Upper lobe of right lung (tissue), 1 donor: ENCODE measurements at regions not wholly inside any gene's neighbourhood (a gene's known extent, or its start where the extent isn't known, plus 50 kb on each side); places are given as distances from the start of the nearest gene placed in this dataset.

Experiments
- ATAC-seq: fragments of 200-7000 bp; cut with Tn5 transposase; one replicate; pipeline ENCODE4 v1.9.1; 2020; ENCODE audit warnings: mild to moderate bottlenecking, moderate library complexity
- DNase-seq: peaks from one replicate; pipeline ENCODE4 v3.0.0-alpha.2; 2020
- H3K27ac ChIP-seq: fragments of 200-600 bp; one replicate; pipeline ENCODE4 v1.8.0; 2022
- H3K27me3 ChIP-seq: fragments of 200-600 bp; one replicate; pipeline ENCODE4 v1.8.0; 2022; ENCODE audit warnings: mild to moderate bottlenecking
- H3K36me3 ChIP-seq: fragments of 200-600 bp; one replicate; pipeline ENCODE4 v1.8.0; 2022
- H3K4me1 ChIP-seq: fragments of 200-600 bp; one replicate; pipeline ENCODE4 v1.8.0; 2022
- H3K4me3 ChIP-seq: fragments of 200-600 bp; one replicate; pipeline ENCODE4 v1.8.0; 2022; ENCODE audit warnings: mild to moderate bottlenecking
- H3K9me3 ChIP-seq: fragments of 200-600 bp; one replicate; pipeline ENCODE4 v1.8.0; 2022
- intact Hi-C: fragments of 100-400 bp; cut with DNase I; formaldehyde crosslinking; loops from one replicate; pipeline ENCODE4 v1.11.0; 2022
- TF ChIP-seq, protein P1 (sequence below): fragments of 200-600 bp; IDR thresholded peaks from one replicate; pipeline ENCODE4 v1.8.0; 2022; ENCODE audit warnings: antibody characterized with exemption
- donor health status: DM: no; HTN: yes; CAD: no; lungs with severe emphysema.

DNA sequence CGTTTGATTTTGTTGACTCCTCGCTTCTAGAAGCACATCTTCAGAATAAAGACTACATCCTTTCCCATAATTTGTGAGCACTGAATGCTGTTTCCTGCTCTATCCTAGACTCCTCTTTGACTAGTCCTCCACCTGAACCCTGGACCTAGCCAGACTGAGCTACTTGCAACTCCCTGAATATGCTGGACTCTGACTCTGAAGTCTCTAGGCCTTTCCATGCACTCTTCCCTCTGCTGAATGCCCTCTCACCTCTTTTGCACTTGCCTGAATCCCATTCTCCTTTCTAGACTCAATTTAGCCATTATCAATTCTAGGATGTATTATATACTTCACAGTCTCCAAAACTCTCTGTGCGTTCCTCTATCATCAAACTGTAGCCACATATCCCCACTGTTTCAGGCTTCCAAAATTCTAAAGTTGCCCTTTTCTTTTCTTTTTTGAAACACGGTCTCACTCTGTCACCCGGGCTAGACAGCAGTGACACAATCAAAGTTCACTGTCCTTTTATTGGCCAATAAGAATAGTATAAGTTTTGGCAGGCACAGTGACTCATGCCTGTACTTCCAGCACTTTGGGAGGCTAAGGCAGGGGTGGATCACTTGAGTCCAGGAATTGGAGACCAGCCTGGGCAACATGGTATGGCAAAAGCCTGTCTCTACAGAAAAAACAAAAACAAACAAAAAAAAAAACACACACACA, 127.0 kb downstream of the LTN1 start:
- Histone ChIP-seq H3K4me1 (no peaks in the 10 kb centered on the region), H3K9me3 (no peaks in the 10 kb centered on the region), H3K27me3 (no peaks in the 10 kb centered on the region), H3K4me3 (no peak overlapping the region), H3K27ac (no peak overlapping the region), H3K36me3 (no peaks in the 10 kb centered on the region)
- intact Hi-C loops: no loop called here
- TF ChIP-seq, protein P1, sequence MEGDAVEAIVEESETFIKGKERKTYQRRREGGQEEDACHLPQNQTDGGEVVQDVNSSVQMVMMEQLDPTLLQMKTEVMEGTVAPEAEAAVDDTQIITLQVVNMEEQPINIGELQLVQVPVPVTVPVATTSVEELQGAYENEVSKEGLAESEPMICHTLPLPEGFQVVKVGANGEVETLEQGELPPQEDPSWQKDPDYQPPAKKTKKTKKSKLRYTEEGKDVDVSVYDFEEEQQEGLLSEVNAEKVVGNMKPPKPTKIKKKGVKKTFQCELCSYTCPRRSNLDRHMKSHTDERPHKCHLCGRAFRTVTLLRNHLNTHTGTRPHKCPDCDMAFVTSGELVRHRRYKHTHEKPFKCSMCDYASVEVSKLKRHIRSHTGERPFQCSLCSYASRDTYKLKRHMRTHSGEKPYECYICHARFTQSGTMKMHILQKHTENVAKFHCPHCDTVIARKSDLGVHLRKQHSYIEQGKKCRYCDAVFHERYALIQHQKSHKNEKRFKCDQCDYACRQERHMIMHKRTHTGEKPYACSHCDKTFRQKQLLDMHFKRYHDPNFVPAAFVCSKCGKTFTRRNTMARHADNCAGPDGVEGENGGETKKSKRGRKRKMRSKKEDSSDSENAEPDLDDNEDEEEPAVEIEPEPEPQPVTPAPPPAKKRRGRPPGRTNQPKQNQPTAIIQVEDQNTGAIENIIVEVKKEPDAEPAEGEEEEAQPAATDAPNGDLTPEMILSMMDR: no peak
- no peak for DNase-seq
- ATAC-seq: no peak

DNA sequence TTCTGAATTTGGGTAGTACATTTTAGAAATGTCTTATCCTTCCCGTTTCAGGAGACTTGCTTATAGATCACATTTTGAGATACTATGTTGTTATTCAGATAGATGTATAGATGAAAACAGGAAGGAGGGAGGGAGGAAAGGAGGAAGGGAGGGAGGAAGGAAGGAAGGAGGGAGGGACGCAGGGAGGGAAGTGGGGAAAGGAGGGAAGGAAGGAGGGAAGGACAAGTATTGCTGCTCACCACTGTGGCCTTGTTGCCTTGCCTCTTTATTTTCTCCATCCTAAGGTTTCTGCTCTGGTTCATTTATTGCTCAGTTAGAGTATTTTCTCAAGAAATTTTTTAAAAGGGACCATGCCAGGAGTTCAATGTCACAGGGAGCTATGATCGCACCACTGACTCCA, 134.3 kb downstream of the LTN1 start:
- ATAC-seq (no peak), DNase-seq (no peak)
- Histone ChIP-seq H3K27ac (no peak overlapping the region), H3K9me3 (no peaks in the 10 kb centered on the region), H3K4me3 (no peak overlapping the region), H3K4me1 (no peaks in the 10 kb centered on the region), H3K27me3 (no peaks in the 10 kb centered on the region), H3K36me3 (no peaks in the 10 kb centered on the region)
- TF ChIP-seq, protein P1: no peak
- intact Hi-C loops: no loop called here

DNA sequence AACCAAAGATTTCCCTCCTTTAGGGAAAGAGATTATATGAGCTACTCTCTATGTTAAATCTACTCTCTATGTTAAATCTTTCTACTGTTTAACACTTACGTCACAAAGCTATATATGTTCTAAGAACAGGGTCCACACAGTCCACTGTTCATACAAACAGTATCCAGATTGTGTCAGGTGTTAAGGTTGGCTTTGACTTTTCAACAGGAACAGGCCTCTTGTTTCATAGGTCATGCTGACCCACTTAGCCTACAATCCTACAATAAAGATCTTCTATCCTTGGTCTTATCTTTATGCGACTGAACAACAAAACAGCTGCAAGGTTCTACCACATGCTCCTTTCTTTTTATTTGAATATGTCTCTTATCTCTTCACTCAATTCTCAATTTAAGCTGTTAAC, 134.9 kb downstream of the LTN1 start:
- DNase-seq (no peak), ATAC-seq (no peak)
- TF ChIP-seq, protein P1: no peak
- Histone ChIP-seq H3K27ac (no peak overlapping the region), H3K9me3 (no peaks in the 10 kb centered on the region), H3K4me3 (no peak overlapping the region), H3K4me1 (no peaks in the 10 kb centered on the region), H3K27me3 (no peaks in the 10 kb centered on the region), H3K36me3 (no peaks in the 10 kb centered on the region)
- intact Hi-C loops: no loop called here

DNA sequence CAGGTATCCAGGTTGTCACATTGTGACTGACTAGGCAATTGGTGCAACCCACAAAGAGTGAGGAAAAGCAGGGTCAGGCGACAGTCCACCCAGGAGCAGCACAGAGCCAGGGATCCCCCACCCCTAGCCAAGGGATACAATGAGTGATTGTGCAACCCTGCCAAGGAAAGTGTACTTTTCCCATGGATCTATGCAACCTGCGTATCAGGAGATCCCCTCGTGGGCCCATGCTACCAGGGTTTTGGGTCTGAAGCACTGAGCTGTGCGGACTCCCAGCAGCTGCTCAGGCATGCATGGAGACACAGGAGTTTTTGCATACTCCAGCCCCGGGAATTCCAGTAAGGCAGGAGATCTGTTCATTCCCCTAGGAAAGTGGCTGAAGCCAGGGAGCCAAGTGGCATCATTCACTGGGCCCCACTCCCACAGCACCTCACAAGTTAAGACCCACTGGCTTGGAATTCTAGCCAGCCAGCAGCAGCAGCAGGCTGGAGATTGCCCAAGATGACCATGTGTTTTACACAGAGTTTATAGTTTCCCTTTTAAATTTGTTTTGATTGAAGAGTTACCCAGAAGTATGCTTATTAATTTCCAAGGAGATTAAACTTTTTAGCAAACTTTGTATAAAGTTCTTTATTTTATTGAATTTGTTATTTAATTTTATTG, 136.0 kb downstream of the LTN1 start:
- TF ChIP-seq, protein P1: no peak
- DNase-seq (no peak), ATAC-seq (no peak)
- intact Hi-C loops: no loop called here
- H3K4me1 ChIP-seq: no peaks in the 10 kb centered on the region
- no peak overlapping the region for H3K4me3 ChIP-seq
- H3K27me3 ChIP-seq: no peaks in the 10 kb centered on the region
- H3K36me3 ChIP-seq: no peaks in the 10 kb centered on the region
- no peaks in the 10 kb centered on the region for H3K9me3 ChIP-seq
- no peak overlapping the region for H3K27ac ChIP-seq

DNA sequence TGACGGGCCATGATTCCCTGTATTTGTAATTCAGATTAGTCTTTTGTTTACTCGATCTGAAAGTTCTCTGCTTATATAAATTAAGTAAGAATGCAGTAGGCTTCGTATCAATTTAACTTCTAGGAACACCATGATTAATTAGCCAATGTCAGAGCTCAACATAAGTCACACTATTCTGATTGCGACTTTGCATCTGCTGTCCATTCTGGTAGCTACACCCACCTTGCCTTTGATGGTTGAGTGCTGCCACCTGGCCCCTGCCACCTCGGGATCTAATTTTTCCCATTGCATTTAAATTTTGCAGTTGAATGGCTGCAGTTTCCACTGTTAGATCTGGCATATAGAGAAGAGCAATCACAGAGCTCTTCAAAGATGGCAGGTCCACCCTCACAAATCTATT, 140.0 kb downstream of the LTN1 start:
- H3K4me1 ChIP-seq: no peaks in the 10 kb centered on the region
- no peak overlapping the region for H3K27ac ChIP-seq
- H3K4me3 ChIP-seq: no peak overlapping the region
- intact Hi-C loops: no loop called here
- no peak for ATAC-seq
- DNase-seq: no peak
- TF ChIP-seq, protein P1: no peak
- H3K27me3 ChIP-seq: no peaks in the 10 kb centered on the region
- H3K36me3 ChIP-seq: no peaks in the 10 kb centered on the region
- H3K9me3 ChIP-seq: no peaks in the 10 kb centered on the region
